Retinal pigment epithelial cell (primary cell): ENCODE measurements at regions not wholly inside any gene's neighbourhood (a gene's known extent, or its start where the extent isn't known, plus 50 kb on each side); places are given as distances from the start of the nearest gene placed in this dataset.
A peak's percentile ranks its signal among the peaks of the same experiment; 100 is the strongest.

Experiments
- DNase-seq: peaks from one replicate; pipeline ENCODE4 v3.0.0-alpha.2; 2010; ENCODE audit warnings: low read depth
- H3K4me3 ChIP-seq: 2 replicates; pipeline ENCODE4 v1.5.1; 2011; ENCODE audit warnings: mild to moderate bottlenecking, low read length, control low read depth, moderate library complexity
- TF ChIP-seq, protein P1 (sequence below): conservative IDR thresholded peaks from 2 replicates; pipeline ENCODE4 v1.5.1; 2011; ENCODE audit warnings: low read depth, low read length, control low read depth, inconsistent platforms

GRCh38 chr18:40855661-40856060 is 1099.4 kb upstream of the PIK3C3 start:
- no peak overlapping the region for H3K4me3 ChIP-seq
- TF ChIP-seq, protein P1, sequence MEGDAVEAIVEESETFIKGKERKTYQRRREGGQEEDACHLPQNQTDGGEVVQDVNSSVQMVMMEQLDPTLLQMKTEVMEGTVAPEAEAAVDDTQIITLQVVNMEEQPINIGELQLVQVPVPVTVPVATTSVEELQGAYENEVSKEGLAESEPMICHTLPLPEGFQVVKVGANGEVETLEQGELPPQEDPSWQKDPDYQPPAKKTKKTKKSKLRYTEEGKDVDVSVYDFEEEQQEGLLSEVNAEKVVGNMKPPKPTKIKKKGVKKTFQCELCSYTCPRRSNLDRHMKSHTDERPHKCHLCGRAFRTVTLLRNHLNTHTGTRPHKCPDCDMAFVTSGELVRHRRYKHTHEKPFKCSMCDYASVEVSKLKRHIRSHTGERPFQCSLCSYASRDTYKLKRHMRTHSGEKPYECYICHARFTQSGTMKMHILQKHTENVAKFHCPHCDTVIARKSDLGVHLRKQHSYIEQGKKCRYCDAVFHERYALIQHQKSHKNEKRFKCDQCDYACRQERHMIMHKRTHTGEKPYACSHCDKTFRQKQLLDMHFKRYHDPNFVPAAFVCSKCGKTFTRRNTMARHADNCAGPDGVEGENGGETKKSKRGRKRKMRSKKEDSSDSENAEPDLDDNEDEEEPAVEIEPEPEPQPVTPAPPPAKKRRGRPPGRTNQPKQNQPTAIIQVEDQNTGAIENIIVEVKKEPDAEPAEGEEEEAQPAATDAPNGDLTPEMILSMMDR, result no peak
- no peak for DNase-seq

DNA sequence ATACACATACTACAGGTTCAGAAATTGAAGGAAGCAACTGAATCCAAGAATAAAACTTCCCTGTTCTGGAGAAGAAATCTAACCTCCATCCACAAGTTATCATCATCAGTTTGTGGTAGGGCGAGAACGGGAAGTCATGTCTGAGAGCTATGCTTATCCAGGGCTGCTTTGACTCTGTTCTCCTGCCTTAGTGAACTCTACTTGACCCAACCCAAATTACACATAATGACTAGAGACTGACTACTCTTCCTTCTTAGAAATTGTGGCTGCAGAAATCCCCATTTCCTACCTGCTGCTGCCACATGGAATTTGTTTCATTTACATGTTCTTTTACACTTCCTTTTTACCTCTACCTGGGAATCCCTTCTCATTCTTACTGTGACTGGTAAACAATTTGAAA is 1102.6 kb upstream of the PIK3C3 start:
- DNase-seq, result no peak
- no peak overlapping the region for H3K4me3 ChIP-seq
- TF ChIP-seq, protein P1, result no peak

DNA sequence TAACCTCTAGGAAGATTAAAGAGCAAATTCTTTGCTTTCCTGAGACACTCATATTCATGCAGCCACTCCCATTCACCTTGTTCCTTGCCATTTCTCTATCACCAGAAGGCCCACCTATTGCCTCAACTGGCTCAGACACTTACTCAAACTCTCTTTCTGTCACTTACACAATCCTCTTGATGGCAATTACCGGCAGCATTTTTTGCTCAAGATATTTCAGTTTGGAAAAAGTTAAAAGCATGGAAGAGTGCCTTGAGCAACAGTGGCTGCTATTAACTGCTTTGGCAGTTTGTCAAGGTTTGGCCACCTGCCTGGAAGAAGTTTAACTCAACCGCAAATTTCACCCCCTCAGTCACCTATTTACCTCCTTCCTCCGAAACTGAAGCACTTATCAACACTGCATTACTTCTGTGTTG is 1104.0 kb upstream of the PIK3C3 start:
- DNase-seq, result peak; percentile 75
- TF ChIP-seq, protein P1, result no peak
- H3K4me3 ChIP-seq, result no peak overlapping the region

GRCh38 chr18:40849886-40850285 is 1105.1 kb upstream of the PIK3C3 start:
- no peak overlapping the region for H3K4me3 ChIP-seq
- TF ChIP-seq, protein P1, result no peak
- DNase-seq, result no peak

DNA sequence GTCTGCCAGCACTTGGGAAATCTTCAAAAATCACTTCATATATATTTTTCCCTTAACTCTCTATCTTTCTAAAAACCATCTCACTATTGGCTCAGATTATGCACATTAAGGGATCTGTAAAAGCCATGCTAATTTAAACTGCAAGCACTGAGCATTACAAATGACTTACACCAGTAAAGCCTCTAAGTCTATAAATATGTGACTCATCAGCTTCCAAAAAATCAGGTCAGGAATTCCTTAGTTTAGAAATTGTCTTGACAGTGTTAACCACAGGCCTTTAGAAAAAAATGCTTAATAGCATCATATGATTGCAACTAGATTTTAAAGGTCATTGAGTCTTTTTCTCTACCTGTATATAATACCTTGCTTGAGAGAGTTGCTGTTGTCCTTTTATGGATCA is 1113.6 kb upstream of the PIK3C3 start:
- peak; percentile 85 for DNase-seq
- no peak overlapping the region for H3K4me3 ChIP-seq
- TF ChIP-seq, protein P1, result no peak

GRCh38 chr18:40841063-40841462 is 1114.0 kb upstream of the PIK3C3 start:
- no peak overlapping the region for H3K4me3 ChIP-seq
- no peak for DNase-seq
- TF ChIP-seq, protein P1, result no peak

GRCh38 chr18:40832362-40832761 is 1122.7 kb upstream of the PIK3C3 start:
- TF ChIP-seq, protein P1, result no peak
- DNase-seq, result no peak
- H3K4me3 ChIP-seq, result no peak overlapping the region
